HCT116 (cell line): ENCODE measurements at regions not wholly inside any gene's neighbourhood (a gene's known extent, or its start where the extent isn't known, plus 50 kb on each side); places are given as distances from the start of the nearest gene placed in this dataset.

Source experiments
- ATAC-seq: fragments of 200-7000 bp; cut with Tn5 transposase; 2 replicates; pipeline ENCODE4 v1.9.1; 2020; ENCODE audit warnings: mild to moderate bottlenecking, moderate library complexity
- BruUV-seq: library from RNA; stranded (reverse); fragments of 400-500 nt; replicated peaks from 2 replicates; lab custom pipeline; 2021; lab: Mats Ljungman, UMichigan
- CTCF ChIA-PET: fragments of 300-600 bp; sonication (Branson Sonifier 250); formaldehyde crosslinking; loops from one replicate; lab custom pipeline; 2021; ENCODE audit warnings: antibody characterized with exemption; lab: Charles Lee
- POLR2A ChIA-PET: fragments of 300-600, 350-600 bp; sonication (Branson Sonifier 250); formaldehyde crosslinking; loops from one replicate; lab custom pipeline; 2021; ENCODE audit warnings: antibody characterized with exemption; lab: Charles Lee
- RAD21 ChIA-PET, 2 experiments: fragments of 300-600 bp; sonication (Branson Sonifier 250); formaldehyde crosslinking; loops; one replicate each; lab custom pipeline; 2023; ENCODE audit warnings: low total read pairs in 2 of 2; ENCODE audit not compliant: uncharacterized antibody in 2 of 2, unreplicated experiment in 2 of 2, low non-redundant PET in 1 of 2; lab: Charles Lee
- DNase-seq: peaks from one replicate; pipeline ENCODE4 v3.0.0-alpha.2; 2010; ENCODE audit warnings: low read depth, low spot score
- H2AFZ ChIP-seq: fragments of 200-600 bp; shearing (Covaris generic), sonication (generic); 2 replicates; pipeline ENCODE4 v1.6.1; 2017; ENCODE audit warnings: low read depth, mixed run types, mixed read lengths, antibody characterized with exemption, low read length; ENCODE audit not compliant: poor library complexity, severe bottlenecking
- H3K27ac ChIP-seq: 2 replicates; pipeline ENCODE4 v1.5.1; 2012; ENCODE audit warnings: low read depth, low read length
- H3K27me3 ChIP-seq: fragments of 200-600 bp; sonication (generic); 2 replicates; pipeline ENCODE4 v1.6.1; 2016; ENCODE audit warnings: mixed run types, low read length, mixed read lengths; ENCODE audit not compliant: insufficient read depth
- H3K36me3 ChIP-seq, 2 experiments: fragments of 200-500 bp in 1 of 2; fragments of 200-600 bp in 1 of 2; sonication (Bioruptor generic) in 1 of 2; sonication (generic) in 1 of 2; 2 replicates each; pipeline versions ENCODE4 v1.5.1 to v1.6.1; 2014 to 2016; ENCODE audit warnings: low read length in 2 of 2, inconsistent platforms in 1 of 2, mixed read lengths in 1 of 2, mixed run types in 1 of 2; ENCODE audit not compliant: insufficient read depth in 2 of 2, control insufficient read depth in 1 of 2
- H3K4me1 ChIP-seq, 2 experiments: fragments of 200-600 bp in 1 of 2; sonication (generic) in 1 of 2; 2 replicates each; pipeline versions ENCODE4 v1.5.1 to v1.6.1; 2012 to 2017; ENCODE audit warnings: low read length in 2 of 2, inconsistent platforms in 1 of 2, mild to moderate bottlenecking in 1 of 2, mixed read lengths in 1 of 2, mixed run types in 1 of 2, moderate library complexity in 1 of 2; ENCODE audit not compliant: insufficient read depth in 2 of 2, control insufficient read depth in 1 of 2
- H3K4me2 ChIP-seq: fragments of 200-600 bp; sonication (generic); 2 replicates; pipeline ENCODE4 v1.6.1; 2017; ENCODE audit warnings: mixed run types, low read length, mixed read lengths
- H3K4me3 ChIP-seq, 2 experiments: fragments of 200-600 bp in 1 of 2; sonication (generic) in 1 of 2; replicated peaks in 1 of 2; 2 replicates each; pipeline ENCODE4 v1.5.1; 2011 to 2016; ENCODE audit warnings: low read length in 2 of 2, control low read depth in 1 of 2, low read depth in 1 of 2, mild to moderate bottlenecking in 1 of 2, mixed read lengths in 1 of 2, mixed run types in 1 of 2
- H3K79me2 ChIP-seq: fragments of 200-600 bp; sonication (generic); 2 replicates; pipeline ENCODE4 v1.6.1; 2017; ENCODE audit warnings: mild to moderate bottlenecking, mixed run types, low read length, moderate library complexity, mixed read lengths; ENCODE audit not compliant: insufficient read depth
- H3K9ac ChIP-seq: fragments of 200-600 bp; sonication (generic); 2 replicates; pipeline ENCODE4 v1.6.1; 2016; ENCODE audit warnings: low read length, mixed read lengths
- H3K9me2 ChIP-seq: fragments of 200-600 bp; sonication (generic), shearing (Covaris generic); 2 replicates; pipeline ENCODE4 v1.6.1; 2017; ENCODE audit warnings: mixed run types, mild to moderate bottlenecking, moderate library complexity; ENCODE audit not compliant: insufficient read depth
- H3K9me3 ChIP-seq, 2 experiments: fragments of 200-500 bp in 1 of 2; fragments of 200-600 bp in 1 of 2; sonication (Bioruptor generic) in 1 of 2; sonication (generic) in 1 of 2; 2 replicates each; pipeline ENCODE4 v1.6.1; 2014 to 2017; ENCODE audit warnings: low read length in 2 of 2, mixed read lengths in 2 of 2, inconsistent platforms in 1 of 2, low read depth in 1 of 2, mild to moderate bottlenecking in 1 of 2, mixed run types in 1 of 2, moderate library complexity in 1 of 2; ENCODE audit not compliant: control insufficient read depth in 1 of 2, insufficient read depth in 1 of 2
- H4K20me1 ChIP-seq: fragments of 200-600 bp; sonication (generic), shearing (Covaris generic); 2 replicates; pipeline ENCODE4 v1.6.1; 2017; ENCODE audit warnings: mixed run types, mild to moderate bottlenecking, moderate library complexity; ENCODE audit not compliant: insufficient read depth
- RAD21 ChIP-seq: IDR thresholded peaks from 2 replicates; pipeline ENCODE4 v1.6.1; 2012; ENCODE audit warnings: low read depth, mild to moderate bottlenecking
- TCF7L2 ChIP-seq: IDR thresholded peaks from 2 replicates; pipeline ENCODE4 v1.7.0; 2011; ENCODE audit warnings: borderline replicate concordance, inconsistent platforms; ENCODE audit not compliant: insufficient read depth, insufficient read length; ENCODE audit errors: extremely low read depth
- ZBTB33 ChIP-seq: IDR thresholded peaks from 2 replicates; pipeline ENCODE4 v1.6.1; 2011; ENCODE audit warnings: mild to moderate bottlenecking, low read length, moderate library complexity; ENCODE audit not compliant: insufficient replicate concordance; ENCODE audit errors: extremely low read depth
- ZFX ChIP-seq: fragments of 450-650 bp; IDR thresholded peaks from 2 replicates; pipeline ENCODE4 v1.6.1; 2017
- intact Hi-C: fragments of 100-400 bp; cut with micrococcal nuclease; formaldehyde crosslinking; loops from 2 replicates; pipeline ENCODE4 v1.10.0; 2022
- TF ChIP-seq, protein P1 (sequence below): IDR thresholded peaks from 2 replicates; pipeline ENCODE4 v1.6.1; 2012

DNA sequence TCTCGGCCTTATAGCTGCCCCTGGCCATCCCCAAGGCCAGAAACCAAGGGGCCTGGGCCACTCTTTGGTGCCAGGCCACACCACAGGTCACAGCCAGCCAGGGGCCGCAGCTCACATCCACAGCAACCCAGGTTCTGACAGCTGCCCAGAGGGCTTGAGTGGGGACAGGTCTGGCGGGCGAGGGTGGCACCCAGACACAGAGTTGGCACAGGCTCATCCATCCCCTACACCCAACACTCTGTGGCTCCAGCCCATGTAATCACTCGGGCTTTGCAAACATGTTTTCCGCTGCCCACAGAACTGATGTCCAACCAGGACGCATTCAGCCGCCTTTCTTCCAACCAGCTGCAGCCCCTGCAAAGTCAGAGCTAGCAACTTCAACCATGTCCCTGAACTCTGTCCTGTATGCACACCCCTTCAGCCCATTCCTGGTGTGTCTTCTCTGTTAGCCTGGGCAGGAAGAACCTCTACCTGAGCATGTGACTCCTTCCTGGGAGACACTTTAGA is 57.7 kb upstream of the PPP2R2D start:
- Histone ChIP-seq H3K9me2 (no peaks in the 10 kb centered on the region), H4K20me1 (no peaks in the 10 kb centered on the region), H3K27me3 (no peaks in the 10 kb centered on the region), H3K79me2 (no peaks in the 10 kb centered on the region), H3K27ac (no peak overlapping the region), H3K9me3 (no peaks in the 10 kb centered on the region), H2AFZ (no peak overlapping the region), H3K4me3 (no peak overlapping the region), H3K4me1 (no peaks in the 10 kb centered on the region), H3K36me3 (no peaks in the 10 kb centered on the region), H3K9ac (no peak overlapping the region), H3K4me2 (no peak overlapping the region)
- RAD21 ChIA-PET = no interaction called here
- POLR2A ChIA-PET = no interaction called here
- ATAC-seq = no peak
- BruUV-seq = no TSS peak
- CTCF ChIA-PET = no interaction called here
- TF ChIP-seq, protein P1, sequence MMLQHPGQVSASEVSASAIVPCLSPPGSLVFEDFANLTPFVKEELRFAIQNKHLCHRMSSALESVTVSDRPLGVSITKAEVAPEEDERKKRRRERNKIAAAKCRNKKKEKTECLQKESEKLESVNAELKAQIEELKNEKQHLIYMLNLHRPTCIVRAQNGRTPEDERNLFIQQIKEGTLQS = no peak
- TF ChIP-seq RAD21 = no peak
- TF ChIP-seq ZFX = no peak
- no peak for TF ChIP-seq TCF7L2
- intact Hi-C loops = no loop called here
- no peak for DNase-seq

GRCh38 chr10:131843881-131844284 is 56.9 kb upstream of the PPP2R2D start:
- ATAC-seq = no peak
- no peaks in the 10 kb centered on the region for H4K20me1 ChIP-seq
- no peak overlapping the region for H2AFZ ChIP-seq
- no peak overlapping the region for H3K9ac ChIP-seq
- intact Hi-C loops = no loop called here
- no peaks in the 10 kb centered on the region for H3K4me1 ChIP-seq
- no peak overlapping the region for H3K27ac ChIP-seq
- H3K9me3 ChIP-seq = no peaks in the 10 kb centered on the region
- no peaks in the 10 kb centered on the region for H3K79me2 ChIP-seq
- CTCF ChIA-PET = no interaction called here
- POLR2A ChIA-PET = no interaction called here
- TF ChIP-seq ZBTB33 (no peak), RAD21 (no peak)
- H3K4me2 ChIP-seq = no peak overlapping the region
- no peaks in the 10 kb centered on the region for H3K27me3 ChIP-seq
- H3K9me2 ChIP-seq = no peaks in the 10 kb centered on the region
- H3K4me3 ChIP-seq = no peak overlapping the region
- BruUV-seq = no TSS peak
- no peak for DNase-seq
- no peaks in the 10 kb centered on the region for H3K36me3 ChIP-seq
- RAD21 ChIA-PET = no interaction called here
